DMS53 treated with DMSO at 0.1 percent for 48 hours (cell line): ENCODE measurements at regions not wholly inside any gene's neighbourhood (a gene's known extent, or its start where the extent isn't known, plus 50 kb on each side); places are given as distances from the start of the nearest gene placed in this dataset.

Source experiments
- DNase-seq: peaks from one replicate; lab custom pipeline; 2025; ENCODE audit not compliant: unreplicated experiment; lab: John Stamatoyannopoulos, UW

- no peak for DNase-seq
These were observed 208.6 kb downstream of the C1D start for GRCh38 chr2:67854103-67854743.

DNA sequence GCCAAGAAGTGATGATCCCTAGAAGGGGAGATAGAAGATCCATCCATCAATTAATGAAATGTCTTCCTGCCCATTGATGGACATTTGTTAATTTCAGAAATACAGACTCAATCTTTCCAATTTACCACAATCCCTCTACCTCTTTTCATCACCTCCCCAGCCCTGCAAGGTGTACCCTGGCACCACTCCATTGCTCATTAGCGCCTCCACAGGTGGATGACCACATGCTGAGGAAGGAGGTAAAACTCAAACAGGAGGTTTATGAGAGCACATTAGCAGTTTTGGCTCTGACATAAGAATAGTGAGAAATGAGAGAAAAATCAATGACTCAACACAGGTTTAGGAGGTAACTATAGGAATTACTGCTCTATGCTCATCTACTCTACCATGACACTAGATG is 208.0 kb downstream of the C1D start:
- DNase-seq = no peak

GRCh38 chr2:67856866-67857265 is 205.9 kb downstream of the C1D start:
- DNase-seq = no peak

GRCh38 chr2:67857836-67858235 is 205.0 kb downstream of the C1D start:
- DNase-seq = no peak

DNA sequence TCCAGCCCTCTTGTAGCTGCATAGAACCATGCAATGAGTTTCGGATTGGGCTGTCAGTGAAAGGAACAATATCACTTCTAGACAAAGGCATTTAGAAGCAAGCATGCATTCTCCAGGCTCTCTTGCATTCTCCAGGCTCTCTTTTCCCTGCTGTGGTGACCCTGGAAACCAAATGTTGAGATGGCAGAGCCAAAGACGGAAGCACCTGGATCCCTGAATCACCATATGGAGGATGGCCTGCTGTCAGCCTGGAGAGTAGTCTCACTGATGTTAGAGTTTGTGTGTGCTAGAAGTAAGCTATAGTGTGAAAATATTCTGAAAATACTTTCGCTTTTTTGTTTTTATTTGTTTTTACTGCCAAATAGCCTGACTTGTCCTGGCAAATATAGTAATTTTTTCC is 203.9 kb downstream of the C1D start:
- no peak for DNase-seq

GRCh38 chr2:67865917-67866316 is 196.9 kb downstream of the C1D start:
- DNase-seq = no peak

GRCh38 chr2:67867735-67868134 is 195.1 kb downstream of the C1D start:
- DNase-seq = no peak

DNA sequence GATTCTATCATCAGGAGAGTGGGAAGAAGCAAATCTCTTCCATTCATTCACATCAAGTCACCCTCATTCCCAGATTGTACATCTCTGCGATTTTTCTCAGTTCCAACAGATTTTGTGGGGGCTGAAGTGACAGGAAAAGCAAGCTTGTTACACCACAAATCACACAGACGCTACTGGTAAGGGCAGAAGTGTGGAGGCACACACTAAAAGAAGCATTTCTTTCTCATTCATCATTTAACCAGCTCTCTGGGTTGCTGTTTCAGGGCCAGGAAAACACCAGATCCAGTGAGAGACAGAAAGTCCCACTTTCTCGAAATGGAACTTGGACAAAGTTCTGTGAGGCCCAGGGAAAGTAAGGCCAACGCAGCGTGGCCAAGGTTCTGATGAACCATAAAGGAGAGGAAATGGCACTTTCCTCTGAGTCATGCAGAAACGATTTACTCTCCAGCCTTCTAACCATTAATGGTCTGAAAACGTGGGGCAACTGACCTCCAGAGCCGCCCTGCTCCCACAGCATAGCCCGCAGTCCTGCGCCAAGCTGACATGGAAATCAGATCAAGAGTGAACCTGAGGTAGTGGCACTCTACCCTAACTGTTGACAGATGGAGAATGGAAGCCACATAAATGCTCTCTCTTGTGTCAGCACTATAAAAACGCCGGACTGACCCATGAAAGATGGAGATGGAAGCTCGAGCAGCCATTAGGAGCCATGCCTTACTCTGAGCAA is 191.0 kb downstream of the C1D start:
- DNase-seq = no peak

GRCh38 chr2:67872481-67872880 is 190.3 kb downstream of the C1D start:
- DNase-seq = no peak

DNA sequence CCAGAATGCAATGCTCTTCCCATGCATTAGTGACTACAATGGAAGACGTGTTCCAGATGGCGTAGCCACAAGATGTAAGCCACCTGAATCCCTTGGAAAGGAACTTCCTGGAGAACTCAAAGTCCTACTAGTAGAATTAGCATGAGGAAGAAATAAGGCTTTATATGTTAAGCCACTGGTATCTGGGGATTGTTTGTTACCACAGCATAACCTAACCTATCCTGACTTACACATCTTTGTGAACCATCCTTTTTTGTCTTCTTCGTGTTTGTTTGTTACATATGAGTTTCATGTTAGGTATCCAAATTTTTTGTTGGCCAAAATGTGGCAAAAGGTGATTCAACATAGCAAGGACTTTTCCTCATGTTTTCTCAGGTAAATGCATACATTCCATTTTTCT is 188.9 kb downstream of the C1D start:
- DNase-seq = no peak

GRCh38 chr2:67876176-67876575 is 186.6 kb downstream of the C1D start:
- DNase-seq = no peak

DNA sequence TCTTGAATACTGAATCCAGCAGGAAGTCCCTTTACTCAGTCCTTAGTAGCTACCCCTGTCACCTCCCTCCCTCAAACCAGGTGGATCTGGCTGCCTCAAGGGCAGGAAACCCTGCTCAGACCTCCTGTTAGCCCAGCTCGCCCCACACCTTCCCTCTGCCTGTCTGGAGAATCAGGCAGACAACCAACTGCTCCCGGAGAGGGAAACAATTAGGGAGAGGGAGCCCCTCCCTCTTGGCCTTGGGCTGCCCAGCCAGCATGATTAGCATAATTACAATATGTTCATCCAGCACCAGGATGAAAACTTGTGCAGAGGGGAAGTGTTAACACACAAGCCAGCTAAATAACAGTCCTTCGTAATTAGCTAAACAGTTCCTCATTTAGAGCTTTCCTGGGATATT is 185.5 kb downstream of the C1D start:
- DNase-seq = no peak

DNA sequence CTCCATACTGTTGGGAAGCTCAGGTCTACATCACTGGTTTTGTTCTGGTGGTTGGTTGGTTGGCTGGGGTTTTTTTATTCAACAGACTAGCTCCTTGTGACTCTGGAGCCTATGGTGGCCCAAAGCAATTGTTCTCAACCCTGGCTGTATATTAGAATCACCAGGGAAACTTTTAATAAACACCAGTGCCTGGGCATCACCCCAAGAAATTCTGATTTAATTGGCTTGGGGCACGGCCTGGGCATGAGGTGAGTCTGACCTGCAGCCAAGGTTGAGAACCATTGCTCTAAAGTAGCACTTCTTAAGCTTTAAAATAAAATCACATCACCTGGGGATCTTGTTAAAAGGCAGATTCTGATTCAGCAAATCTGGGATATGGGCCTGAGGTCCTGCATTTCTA is 184.1 kb downstream of the C1D start:
- DNase-seq = no peak

DNA sequence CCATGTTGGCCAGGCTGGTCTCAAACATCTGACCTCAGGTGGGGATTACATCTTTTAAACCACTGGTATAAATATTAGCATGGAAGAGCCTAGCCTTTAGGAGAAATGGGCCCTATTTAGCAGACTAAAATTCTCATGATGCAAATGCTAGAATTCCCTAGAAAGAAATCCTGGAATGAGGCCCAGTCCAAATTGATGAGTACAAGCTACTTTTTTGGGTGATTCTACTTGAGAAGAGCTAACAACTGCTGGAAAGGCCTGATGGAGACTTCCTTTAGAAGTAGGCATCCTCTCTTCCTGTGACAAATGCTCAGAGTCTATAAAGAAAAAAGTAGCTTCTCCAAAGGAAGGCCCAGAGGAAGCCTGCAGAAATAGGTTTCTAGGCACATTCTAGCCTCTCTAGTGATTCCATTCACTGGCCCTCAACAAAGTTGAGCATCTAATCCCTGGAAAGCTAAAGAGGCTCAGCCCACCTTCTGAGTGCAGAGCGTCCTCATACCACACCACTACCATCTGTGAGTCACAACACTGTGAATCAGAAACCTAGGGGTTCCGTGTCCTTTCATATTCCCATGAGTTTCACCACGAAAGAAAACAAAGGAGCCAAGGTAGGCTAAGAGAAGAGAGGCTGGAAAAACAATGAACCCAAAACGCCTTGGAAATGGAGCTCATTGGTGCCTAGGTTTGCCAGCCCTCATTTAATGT is 183.1 kb downstream of the C1D start:
- DNase-seq = no peak

GRCh38 chr2:67880291-67880761 is 182.5 kb downstream of the C1D start:
- no peak for DNase-seq

DNA sequence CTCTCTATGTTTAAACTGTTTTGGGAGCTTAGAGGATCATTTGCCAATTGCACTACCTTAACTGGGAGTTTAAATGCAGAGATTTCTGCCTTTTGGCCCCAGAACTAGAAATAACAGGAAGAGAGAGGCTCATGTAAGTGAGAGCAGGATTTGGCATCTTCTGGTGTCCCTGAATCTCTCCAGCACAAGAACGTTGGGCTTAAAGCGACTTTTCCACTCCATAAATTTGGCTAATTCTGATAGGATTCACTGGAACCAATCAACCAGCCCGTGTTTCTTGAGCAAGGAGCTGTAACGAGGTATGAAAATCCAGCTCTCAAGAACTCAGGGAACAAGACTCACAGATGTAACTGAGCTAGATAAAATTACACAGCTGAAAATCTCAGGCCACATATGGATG is 181.0 kb downstream of the C1D start:
- no peak for DNase-seq

GRCh38 chr2:67883316-67884087 is 179.3 kb downstream of the C1D start:
- DNase-seq = no peak

- DNase-seq = no peak
These were observed 174.3 kb downstream of the C1D start for GRCh38 chr2:67888351-67889005.

DNA sequence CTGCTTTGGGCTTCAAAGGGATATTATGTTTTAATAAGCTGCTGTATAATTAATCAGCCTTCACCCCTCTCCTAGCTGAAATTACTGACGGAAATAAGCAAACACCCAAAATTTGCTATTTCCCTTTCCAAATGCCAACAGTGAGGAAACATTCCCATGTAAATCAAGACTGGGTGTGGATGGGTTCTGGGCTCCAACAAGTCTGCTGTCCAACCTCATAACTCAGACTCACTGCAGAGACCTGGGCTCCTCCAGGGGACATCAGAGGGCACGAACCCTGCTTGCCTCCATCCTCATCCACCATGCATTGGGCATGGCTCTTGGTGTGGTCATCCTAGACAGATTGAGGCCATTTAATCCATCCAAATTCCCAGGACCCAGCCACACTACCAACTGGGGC is 173.7 kb downstream of the C1D start:
- DNase-seq = no peak

GRCh38 chr2:67891642-67892041 is 171.2 kb downstream of the C1D start:
- no peak for DNase-seq

GRCh38 chr2:67892339-67892846 is 170.4 kb downstream of the C1D start:
- DNase-seq = no peak
